ENCODE measurements at regions not wholly inside any gene's neighbourhood (a gene's known extent, or its start where the extent isn't known, plus 50 kb on each side); places are given as distances from the start of the nearest gene placed in this dataset.

GRCh38 chr4:79682161-79682560 is 274.1 kb upstream of the GK2 start:
- no peak for TF ChIP-seq CTCF (IDR thresholded peaks at IDR 0.05; ENCODE audit: borderline replicate concordance, extremely low read depth, low read length, poor library complexity, severe bottlenecking)
- TF ChIP-seq EZH2 (IDR thresholded peaks at IDR 0.05; ENCODE audit: borderline replicate concordance, low read depth, low read length, severe bottlenecking): no peak
